Endothelial cell of umbilical vein (primary cell): ENCODE measurements at regions not wholly inside any gene's neighbourhood (a gene's known extent, or its start where the extent isn't known, plus 50 kb on each side); places are given as distances from the start of the nearest gene placed in this dataset.

Experiments
- BruUV-seq: library from RNA; stranded (reverse); fragments of 400-500 nt; replicated peaks from 2 replicates; lab custom pipeline; 2021; lab: Mats Ljungman, UMichigan
- CTCF ChIA-PET: fragments of 300-600, 350-600 bp; sonication (Branson Sonifier 250); formaldehyde crosslinking; loops from one replicate; lab custom pipeline; 2021; ENCODE audit warnings: antibody characterized with exemption, inconsistent platforms; lab: Charles Lee
- POLR2A ChIA-PET: fragments of 300-600, 350-600 bp; sonication (Branson Sonifier 250); formaldehyde crosslinking; loops from one replicate; lab custom pipeline; 2021; ENCODE audit warnings: antibody characterized with exemption, inconsistent platforms; lab: Charles Lee
- DNase-seq: peaks from one replicate; pipeline ENCODE4 v3.0.0-alpha.2; 2011; ENCODE audit warnings: low read depth, low spot score
- FAIRE-seq: peaks from 2 replicates; lab custom pipeline; 2011; peaks lifted over from hg19 to GRCh38; lab: Jason Lieb, UNC
- H2AFZ ChIP-seq: 2 replicates; pipeline ENCODE4 v1.6.0; 2012; ENCODE audit warnings: low read depth, low read length, control low read depth, inconsistent platforms
- H3K27ac ChIP-seq: 2 replicates; pipeline ENCODE4 v1.5.1; 2011; ENCODE audit warnings: low read depth, mild to moderate bottlenecking, control low read depth, low read length, moderate library complexity; ENCODE audit not compliant: insufficient read depth
- H3K27me3 ChIP-seq, 2 experiments: 2 replicates each; pipeline versions ENCODE4 v1.6.0 to v1.6.1; 2011; ENCODE audit warnings: low read length in 2 of 2, mixed read lengths in 1 of 2; ENCODE audit not compliant: control insufficient read depth in 2 of 2, insufficient read depth in 2 of 2
- H3K36me3 ChIP-seq, 2 experiments: 2 replicates in 1 of 2; 3 replicates in 1 of 2; pipeline ENCODE4 v1.5.1; 2011; ENCODE audit warnings: low read length in 2 of 2, mild to moderate bottlenecking in 1 of 2, moderate library complexity in 1 of 2; ENCODE audit not compliant: control insufficient read depth in 2 of 2, insufficient read depth in 2 of 2; ENCODE audit errors: extremely low read depth in 1 of 2
- H3K4me1 ChIP-seq: 3 replicates; pipeline ENCODE4 v1.5.1; 2011; ENCODE audit warnings: mild to moderate bottlenecking, low read length; ENCODE audit not compliant: control insufficient read depth, insufficient read depth; ENCODE audit errors: extremely low read depth
- H3K4me2 ChIP-seq: 2 replicates; pipeline ENCODE4 v1.6.1; 2011; ENCODE audit warnings: low read length, control low read depth, mixed read lengths; ENCODE audit not compliant: insufficient read depth
- H3K4me3 ChIP-seq, 3 experiments: fragments of 200-600 bp in 1 of 3; sonication (generic), shearing (Covaris generic) in 1 of 3; replicated peaks in 1 of 3; 2 replicates each; pipeline ENCODE4 v1.5.1; 2011 to 2016; ENCODE audit warnings: control low read depth in 3 of 3, low read length in 3 of 3, mild to moderate bottlenecking in 2 of 3, inconsistent platforms in 1 of 3, low read depth in 1 of 3, moderate library complexity in 1 of 3; ENCODE audit not compliant: insufficient read depth in 1 of 3
- H3K79me2 ChIP-seq: 2 replicates; pipeline ENCODE4 v1.6.0; 2012; ENCODE audit warnings: low read length, inconsistent platforms; ENCODE audit not compliant: control insufficient read depth, insufficient read depth
- H3K9ac ChIP-seq: replicated peaks from 2 replicates; pipeline ENCODE3; 2011; ENCODE audit warnings: low read length, control low read depth; ENCODE audit not compliant: insufficient read depth; ENCODE audit errors: extremely low read depth
- H3K9me1 ChIP-seq: replicated peaks from 3 replicates; pipeline ENCODE4 v1.6.0; 2011; ENCODE audit warnings: mild to moderate bottlenecking, low read length; ENCODE audit not compliant: control insufficient read depth, insufficient read depth; ENCODE audit errors: extremely low read depth
- H3K9me3 ChIP-seq: replicated peaks from 2 replicates; pipeline ENCODE4 v1.5.1; 2012; ENCODE audit warnings: low read length, inconsistent platforms; ENCODE audit not compliant: control insufficient read depth, insufficient read depth
- H4K20me1 ChIP-seq: replicated peaks from 2 replicates; pipeline ENCODE3; 2011; ENCODE audit warnings: mild to moderate bottlenecking, low read length; ENCODE audit not compliant: control insufficient read depth, insufficient read depth; ENCODE audit errors: extremely low read depth
- CTCF ChIP-seq, 2 donors: IDR thresholded peaks; 1 replicate in 1 of 2; 2 replicates in 1 of 2; pipeline ENCODE4 v1.5.1; 2011; ENCODE audit warnings: low read length in 2 of 2, mild to moderate bottlenecking in 2 of 2, moderate library complexity in 2 of 2, control low read depth in 1 of 2, inconsistent platforms in 1 of 2, low read depth in 1 of 2; ENCODE audit not compliant: insufficient read depth in 1 of 2; ENCODE audit errors: extremely low read depth in 1 of 2
- EZH2 ChIP-seq: IDR thresholded peaks from 2 replicates; pipeline ENCODE4 v1.6.1; 2012; ENCODE audit warnings: borderline replicate concordance, low read depth, mild to moderate bottlenecking, moderate library complexity, low read length, inconsistent platforms; ENCODE audit not compliant: severe bottlenecking
- FOS ChIP-seq: IDR thresholded peaks from 2 replicates; pipeline ENCODE4 v1.6.1; 2011; ENCODE audit warnings: mild to moderate bottlenecking, low read length, moderate library complexity, borderline replicate concordance; ENCODE audit not compliant: insufficient read depth
- GATA2 ChIP-seq: IDR thresholded peaks from 2 replicates; pipeline ENCODE4 v1.7.0; 2011; ENCODE audit warnings: low read depth, mild to moderate bottlenecking, moderate library complexity, mixed read lengths, low read length; ENCODE audit not compliant: insufficient read length, insufficient read depth
- JUN ChIP-seq: IDR thresholded peaks from 2 replicates; pipeline ENCODE4 v1.6.1; 2011; ENCODE audit warnings: borderline replicate concordance, low read depth; ENCODE audit not compliant: insufficient read length, insufficient read depth
- MAX ChIP-seq: IDR thresholded peaks from 2 replicates; pipeline ENCODE4 v1.6.1; 2011; ENCODE audit not compliant: insufficient read depth, insufficient read length
- MYC ChIP-seq: IDR thresholded peaks from one replicate; pipeline ENCODE4 v1.6.1; 2011; ENCODE audit warnings: mild to moderate bottlenecking, low read depth, low read length
- POLR2A ChIP-seq: IDR thresholded peaks from 2 replicates; pipeline ENCODE4 v1.6.1; 2012; ENCODE audit warnings: low read depth, mild to moderate bottlenecking, control low read depth, low read length
- POLR2AphosphoS5 ChIP-seq: IDR thresholded peaks from 2 replicates; pipeline ENCODE4 v1.6.1; 2012; ENCODE audit warnings: low read depth, mild to moderate bottlenecking, control low read depth, low read length, moderate library complexity; ENCODE audit not compliant: insufficient read depth
- dilution Hi-C: fragments of 300-500 bp; cut with MboI; formaldehyde crosslinking; loops from one replicate; pipeline ENCODE4 v1.15.0; 2019; ENCODE audit warnings: low sequenced_read_pairs; ENCODE audit not compliant: extremely low pct_ligation_motif_present
- intact Hi-C: fragments of 100-400 bp; cut with micrococcal nuclease; formaldehyde crosslinking; loops from one replicate; pipeline ENCODE4 v1.10.0; 2022

DNA sequence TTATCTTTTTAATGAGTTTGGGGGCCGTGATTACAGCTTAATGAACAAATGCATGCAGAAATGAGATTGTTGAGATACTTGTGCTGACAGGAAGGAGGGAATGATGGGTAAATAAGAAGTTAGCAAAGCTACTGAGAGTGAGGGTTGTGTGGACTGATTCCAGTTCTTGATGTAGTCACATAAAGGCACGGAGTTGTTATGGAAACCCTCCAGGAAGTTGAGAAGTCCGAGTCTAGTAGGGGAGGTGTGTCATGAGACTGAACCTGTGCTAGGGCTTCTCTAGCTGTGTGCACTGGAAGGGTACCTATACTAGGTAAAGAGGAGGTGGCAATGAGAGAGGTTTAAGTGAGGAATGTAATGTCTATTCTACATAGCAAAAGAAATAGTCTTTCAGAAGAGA lies 475.7 kb downstream of the USP25 start:
- CTCF ChIA-PET, result interaction anchor here (1.4 to 1.5 kb wide), 2 partner anchors 10 to 53 kb away, joined by 3 read pairs; no protein-coding TSS in a partner anchor
- FAIRE-seq (no peak), DNase-seq (no peak)
- dilution Hi-C loops (no loop called here), intact Hi-C loops (no loop called here)
- Histone ChIP-seq H3K79me2 (no peaks in the 10 kb centered on the region), H3K9ac (no peak overlapping the region), H4K20me1 (no peaks in the 10 kb centered on the region), H3K9me1 (no peaks in the 10 kb centered on the region), H3K4me3 (no peak overlapping the region), H3K36me3 (no peaks in the 10 kb centered on the region), H3K27ac (no peak overlapping the region), H3K4me2 (no peak overlapping the region), H3K9me3 (no peaks in the 10 kb centered on the region), H3K4me1 (no peaks in the 10 kb centered on the region), H3K27me3 (no peaks in the 10 kb centered on the region), H2AFZ (no peak overlapping the region)
- TF ChIP-seq GATA2 (no peak), JUN (no peak), POLR2AphosphoS5 (no peak), EZH2 (no peak), POLR2A (no peak), FOS (no peak), MYC (no peak), CTCF (IDR thresholded peaks at IDR 0.05; ENCODE audit: extremely low read depth in 1 of 2, insufficient read depth in 1 of 2, low read depth in 1 of 2, low read length in 2 of 2) (no peak), MAX (no peak)
- no TSS peak for BruUV-seq
- POLR2A ChIA-PET, result interaction anchor here (0.8 kb wide), 1 partner anchor 11 kb away, joined by 4 read pairs; no protein-coding TSS in a partner anchor
